Inflammatory macrophage treated with lipopolysaccharide for 1 hour (primary cell): ENCODE measurements at regions not wholly inside any gene's neighbourhood (a gene's known extent, or its start where the extent isn't known, plus 50 kb on each side); places are given as distances from the start of the nearest gene placed in this dataset.

Experiments
- DNase-seq, 2 donors: peaks; one replicate each; pipeline ENCODE4 v3.0.0-alpha.2; 2020 to 2022

DNA sequence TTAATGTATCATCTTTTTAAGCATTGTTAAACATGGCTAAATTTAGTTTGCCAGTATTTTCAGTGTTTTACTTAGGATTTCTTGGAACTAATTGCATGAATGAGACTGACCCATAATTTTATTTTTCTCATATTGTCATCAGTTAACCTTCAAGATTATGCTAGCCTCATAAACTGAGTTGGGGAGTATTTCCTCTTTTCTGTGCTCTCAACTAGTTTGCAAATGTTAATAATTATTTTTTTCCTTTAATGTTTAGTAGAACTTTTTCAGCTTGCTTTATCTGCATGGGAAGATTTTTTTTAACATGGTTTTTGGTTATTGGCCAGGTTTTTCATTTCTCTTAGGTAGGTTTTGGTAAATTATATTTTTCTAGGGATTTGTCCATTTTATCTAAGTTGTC, 235.4 kb upstream of the SESN3 start:
- no peak for DNase-seq

DNA sequence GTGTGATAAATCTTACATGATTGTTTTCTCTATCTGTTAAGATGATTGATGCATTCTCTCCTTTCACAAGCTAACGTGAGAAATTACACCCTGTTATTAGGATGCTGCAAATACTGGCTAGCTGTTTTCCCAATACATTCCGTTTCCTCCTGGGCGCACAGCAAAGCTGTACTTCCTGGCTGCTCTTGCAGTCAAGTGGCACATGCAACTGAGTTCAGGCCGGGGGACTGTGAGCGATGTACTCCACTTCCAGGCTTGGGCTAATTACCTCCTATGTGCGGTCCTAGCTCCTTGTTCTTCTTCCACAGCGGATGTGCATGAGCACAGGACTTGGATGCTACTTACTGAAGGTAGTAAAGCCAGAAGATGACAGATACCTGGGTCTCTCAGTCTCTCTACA, 234.9 kb upstream of the SESN3 start:
- no peak for DNase-seq

DNA sequence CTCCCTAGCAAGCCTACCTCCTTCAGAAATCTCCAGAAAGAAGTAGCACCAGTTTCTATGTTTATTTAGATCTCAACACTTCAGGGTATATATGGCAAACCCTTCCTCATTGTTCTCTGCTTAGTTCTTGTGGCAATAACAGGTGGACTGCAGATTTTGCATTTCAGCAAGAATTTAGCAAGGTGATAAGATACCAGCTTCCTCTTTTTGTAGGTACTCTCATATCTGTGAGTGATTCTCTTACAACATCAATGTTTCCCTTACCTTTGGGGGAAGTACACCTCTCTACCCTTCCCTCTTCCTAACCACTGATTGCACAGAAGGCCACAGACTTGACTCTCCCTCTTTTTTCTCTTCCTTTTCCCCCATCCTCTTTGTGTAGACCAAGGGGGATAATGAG, 230.9 kb upstream of the SESN3 start:
- DNase-seq: no peak

DNA sequence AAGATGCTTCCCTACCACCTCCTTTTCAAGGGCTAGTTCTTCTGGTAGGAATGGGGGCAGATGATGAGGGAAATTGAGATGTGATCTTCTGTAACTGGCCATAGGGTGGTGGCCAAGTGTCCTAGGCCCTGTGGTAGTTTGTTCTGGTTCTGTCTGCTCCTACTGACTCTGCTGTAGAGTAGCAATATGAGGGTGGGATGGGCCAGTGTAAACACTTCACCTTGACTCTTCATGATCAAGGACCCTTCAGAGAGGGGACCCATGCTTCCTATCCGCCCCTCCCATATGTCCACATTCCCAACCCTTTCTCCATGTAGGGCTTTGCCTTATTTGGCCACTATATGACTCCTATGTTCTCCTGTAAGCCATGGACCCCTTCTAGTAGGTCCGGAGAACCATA, 230.3 kb upstream of the SESN3 start:
- no peak for DNase-seq

DNA sequence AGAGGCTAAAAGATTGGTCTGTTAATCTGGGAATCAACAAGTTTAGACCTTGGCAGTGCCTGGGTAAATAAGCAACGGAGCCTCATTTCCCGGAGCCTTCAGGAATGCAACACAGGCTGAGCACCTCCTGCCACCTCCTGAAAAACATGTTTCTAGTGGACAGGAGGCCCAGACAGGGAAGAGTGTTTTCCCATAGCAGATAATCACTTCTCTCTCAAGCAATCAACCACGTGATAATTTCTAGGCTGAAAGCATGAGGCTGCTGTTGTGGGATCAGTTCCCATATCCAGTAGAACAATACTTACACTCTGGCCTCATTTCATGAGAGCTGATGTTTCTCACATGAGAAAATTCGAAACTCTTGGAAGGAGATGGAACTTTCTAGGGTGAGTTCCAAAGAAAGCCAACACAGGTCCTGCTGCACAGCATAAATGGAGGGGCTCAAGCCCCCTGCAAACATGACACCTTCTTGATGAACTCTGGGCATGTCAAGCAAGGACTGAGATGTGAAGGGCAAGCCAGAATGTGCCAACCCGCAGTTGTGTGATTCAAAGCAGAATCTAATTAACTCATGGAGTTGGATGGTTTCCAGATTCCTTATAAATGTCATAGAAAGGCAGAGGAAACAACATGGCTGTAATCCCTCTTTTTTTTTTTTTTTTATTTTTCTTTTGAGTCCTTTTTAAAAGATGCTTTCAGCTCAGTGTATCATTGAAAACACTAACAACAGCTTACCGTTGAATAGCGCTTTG, 228.5 kb upstream of the SESN3 start:
- no peak for DNase-seq

DNA sequence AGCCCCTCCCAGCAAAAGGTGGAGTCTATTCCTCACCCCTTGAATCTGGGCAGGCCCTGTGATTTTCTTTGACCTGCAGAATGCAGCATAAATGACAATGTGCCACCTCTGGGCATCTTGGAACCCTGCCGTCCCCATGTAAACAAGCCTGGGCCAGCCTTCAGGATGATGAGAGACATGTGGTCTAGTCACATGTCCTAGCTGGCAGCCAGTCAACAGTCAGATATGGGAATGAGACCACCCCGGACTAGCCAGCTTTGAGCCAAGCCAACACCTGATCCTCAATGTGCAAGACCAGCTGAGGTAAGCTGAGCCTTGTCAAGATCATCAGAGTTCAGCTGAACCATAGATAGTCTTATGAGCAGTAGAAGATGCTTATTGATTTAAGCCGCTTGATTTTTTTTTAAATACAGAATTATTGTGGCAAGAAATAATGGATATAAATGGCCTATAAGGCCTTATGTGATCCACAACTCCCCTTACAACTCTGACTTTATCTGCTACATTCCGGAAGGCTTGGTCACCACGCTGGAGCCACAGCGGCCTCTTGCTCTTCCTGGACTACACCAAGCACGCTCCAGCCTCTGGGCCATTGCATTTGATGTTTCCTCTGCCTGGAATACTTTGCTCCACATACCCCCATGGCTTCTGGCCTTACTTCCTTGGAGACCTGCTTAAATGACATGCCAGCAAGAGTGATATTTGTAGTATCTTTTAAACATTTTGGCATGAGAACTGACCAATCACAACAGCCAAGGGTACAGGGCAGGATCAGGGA, 225.9 kb upstream of the SESN3 start:
- no peak for DNase-seq

DNA sequence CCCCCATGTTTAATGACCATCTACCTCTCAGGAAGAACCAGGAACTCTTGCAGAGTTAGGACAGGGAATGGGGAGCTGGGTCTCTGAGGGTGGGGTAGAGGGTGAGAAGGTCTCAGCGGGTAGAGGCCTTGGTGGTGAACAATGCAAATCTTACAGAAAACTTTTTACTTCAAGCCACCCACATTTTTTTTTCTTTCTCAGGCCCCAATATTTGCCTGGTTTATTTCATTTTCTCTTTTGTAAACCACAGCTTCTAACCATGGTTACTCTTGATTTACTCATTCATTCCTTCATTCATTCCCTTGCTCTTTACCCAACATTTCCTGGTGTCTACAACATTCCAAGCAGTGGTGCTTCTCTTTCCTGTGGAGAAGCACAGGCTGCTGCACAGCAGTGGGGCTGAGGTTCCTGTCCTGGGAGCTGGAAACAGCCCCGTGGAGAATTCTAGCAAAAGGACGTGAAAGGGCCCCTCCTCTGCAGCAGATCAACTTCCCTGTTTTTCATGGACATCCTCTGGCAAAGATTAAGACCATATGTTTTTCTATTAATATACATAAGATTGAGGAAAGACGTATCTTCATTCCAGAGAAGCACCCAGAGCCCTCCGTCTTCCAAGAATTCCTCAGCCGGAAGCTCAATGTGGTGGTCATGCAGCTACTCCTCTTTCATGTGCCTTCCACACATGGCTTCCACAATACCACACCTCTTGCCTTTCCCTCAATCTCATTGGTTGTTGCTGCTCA, 224.4 kb upstream of the SESN3 start:
- DNase-seq: no peak

DNA sequence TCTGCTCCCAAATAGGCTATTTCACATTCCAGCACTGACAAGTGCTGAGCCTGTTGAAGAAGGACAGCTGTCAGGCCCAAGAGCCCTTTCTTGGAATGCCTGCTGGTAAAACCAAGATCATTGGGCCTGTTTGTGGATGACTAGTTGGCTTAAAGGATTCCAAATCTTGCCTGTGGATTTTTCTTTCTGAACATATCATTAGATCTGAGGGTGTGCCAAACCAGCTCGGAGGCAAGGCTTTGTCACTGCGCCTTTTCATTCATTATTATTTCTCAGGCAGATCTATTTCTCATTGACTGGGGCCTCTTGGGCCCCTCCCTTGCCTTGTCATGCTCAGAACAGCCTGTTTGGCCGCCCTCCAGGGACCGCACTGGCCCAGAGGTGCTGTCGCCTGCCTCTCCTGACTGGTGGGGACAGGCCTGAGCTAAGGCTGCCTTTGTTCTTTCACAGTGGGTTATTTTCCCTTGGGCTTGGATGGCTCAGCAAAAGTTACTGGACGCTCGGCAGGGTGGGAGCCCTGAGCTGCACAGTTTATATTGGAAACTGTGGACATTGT, 222.7 kb upstream of the SESN3 start:
- DNase-seq: no peak

DNA sequence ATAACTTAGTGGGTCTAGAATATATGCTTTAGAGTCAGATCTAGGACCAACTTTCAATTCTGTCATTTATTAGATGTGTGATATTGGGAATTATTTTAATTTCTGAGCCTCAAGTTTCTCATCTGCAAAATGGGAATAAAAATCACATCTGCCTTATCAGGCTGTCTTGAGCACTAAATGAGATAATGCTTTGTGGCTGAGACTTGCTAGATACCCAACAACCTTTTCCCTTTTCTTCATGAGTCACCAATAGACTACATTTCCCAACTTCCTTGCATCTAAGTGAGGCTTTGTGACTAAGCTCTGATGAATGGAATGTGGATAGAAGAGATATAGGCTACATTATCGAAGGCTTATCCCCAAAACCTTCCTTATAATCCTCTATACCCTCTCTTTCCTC, 220.7 kb upstream of the SESN3 start:
- peak; percentile 52 to 57 for DNase-seq

DNA sequence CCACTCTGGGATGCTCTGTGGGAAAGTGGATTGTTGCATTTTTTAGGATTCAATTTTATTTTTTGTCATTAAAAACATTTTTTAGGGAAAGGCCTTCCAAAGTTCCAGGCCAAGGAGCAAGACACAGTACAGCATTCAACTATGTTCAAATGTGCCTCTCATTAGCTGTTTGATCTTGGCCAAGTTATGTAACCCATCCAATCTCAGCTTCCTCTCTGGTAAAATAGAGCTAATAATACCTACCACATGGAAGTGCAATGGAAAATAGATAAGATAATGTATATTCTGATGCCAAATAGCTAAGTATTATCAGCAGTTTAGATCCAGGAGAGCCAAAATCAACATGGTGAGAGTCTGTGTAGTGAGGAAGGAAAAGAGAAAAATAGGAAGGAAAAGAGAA, 220.3 kb upstream of the SESN3 start:
- DNase-seq: no peak

DNA sequence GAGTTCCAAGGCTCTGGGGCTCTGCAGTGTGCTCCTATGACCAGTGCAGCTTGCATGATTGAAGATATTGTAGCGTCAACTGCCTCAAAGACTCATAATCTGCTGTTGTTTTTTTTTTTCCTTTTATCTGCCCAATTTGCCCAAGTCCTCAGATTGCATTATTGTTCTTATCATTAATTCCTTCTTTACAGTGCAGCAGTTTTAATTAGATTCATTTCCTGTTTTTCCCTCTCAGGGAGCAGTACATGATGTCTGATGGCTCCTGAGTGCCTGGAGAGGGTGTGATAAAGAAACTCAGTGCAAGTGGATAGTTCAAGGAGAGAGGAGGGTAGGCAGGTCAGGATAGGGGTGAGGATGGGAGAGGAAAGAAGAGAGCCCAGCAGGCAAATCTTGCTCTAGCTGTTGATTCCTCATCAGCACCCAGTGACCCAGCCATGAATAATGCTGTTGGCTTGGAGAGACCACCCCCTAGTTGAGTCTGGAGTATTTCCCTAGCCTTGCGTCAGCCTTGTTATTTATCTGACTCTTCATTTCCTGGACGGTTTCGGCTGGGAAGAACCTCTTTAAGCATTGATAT, 219.6 kb upstream of the SESN3 start:
- no peak for DNase-seq

DNA sequence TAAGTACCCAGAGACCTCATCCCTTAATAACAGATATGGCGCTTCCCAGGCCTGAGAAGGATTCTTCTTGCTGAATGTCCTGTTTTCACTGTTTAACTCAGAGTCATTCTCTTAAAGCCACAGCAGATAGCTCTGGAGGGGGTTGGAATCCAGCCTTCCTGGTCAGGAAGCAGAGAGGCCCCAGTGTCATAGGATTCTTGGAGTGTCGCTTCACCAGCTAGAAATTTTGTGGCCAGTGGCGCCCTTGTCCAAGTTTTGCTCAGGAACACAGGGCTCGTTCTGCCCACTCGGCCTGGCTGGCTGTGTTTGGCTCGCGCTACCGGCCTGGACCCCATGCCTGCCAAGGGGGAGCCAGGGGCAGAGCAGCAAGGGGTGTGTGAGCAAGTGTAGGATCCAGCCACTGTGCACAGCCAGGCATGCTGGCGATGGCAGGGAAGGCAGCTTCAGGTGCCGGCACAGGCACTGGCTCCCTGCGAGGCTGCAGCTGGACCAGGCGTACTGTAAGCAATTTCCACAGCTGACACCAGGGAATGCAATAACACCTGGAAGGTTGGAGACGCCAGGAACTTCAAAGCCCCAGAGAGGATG, 214.8 kb upstream of the SESN3 start:
- DNase-seq: no peak

DNA sequence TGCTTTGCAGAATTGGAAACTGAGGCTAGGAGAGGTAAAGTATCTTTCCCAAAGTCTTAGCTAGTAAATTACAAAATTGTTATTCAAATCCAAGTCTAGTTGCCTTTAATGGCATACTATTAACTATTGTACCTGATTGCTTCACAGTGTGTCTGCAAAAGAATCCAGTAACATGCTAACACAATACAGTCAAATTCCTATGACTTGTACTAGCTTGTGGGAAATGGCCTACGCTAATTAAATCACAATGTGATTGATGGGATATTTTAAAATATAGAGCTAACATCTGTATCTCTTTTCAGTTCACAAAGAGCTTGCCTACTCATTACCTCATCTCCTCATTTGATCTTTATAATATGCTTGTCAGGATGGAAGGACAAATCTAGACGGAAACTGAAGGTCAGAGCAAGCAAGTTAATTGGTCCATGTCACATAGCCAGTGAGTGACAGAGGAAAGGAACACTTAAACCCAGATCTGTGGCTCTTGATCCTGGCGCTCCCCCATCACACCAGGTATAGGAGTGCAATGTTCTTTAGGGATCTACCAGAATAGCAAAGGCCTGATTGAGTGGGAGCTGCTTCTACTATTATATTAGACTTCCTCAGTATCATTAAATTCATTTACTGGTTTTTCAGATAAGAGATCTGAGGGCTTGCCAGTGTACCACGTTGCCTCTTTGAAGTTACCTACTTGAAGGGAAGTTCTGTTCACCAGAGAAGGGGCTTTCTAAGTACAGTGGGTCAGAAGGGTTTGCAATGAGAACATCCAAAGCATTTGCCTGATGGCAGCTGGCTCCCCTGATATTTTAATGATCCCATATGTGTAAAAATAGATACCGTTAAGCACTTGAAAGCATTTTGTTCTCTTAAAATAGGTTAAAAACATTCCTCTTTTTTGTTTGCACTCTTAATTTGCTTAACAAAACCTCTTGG, 213.6 kb upstream of the SESN3 start:
- no peak for DNase-seq

DNA sequence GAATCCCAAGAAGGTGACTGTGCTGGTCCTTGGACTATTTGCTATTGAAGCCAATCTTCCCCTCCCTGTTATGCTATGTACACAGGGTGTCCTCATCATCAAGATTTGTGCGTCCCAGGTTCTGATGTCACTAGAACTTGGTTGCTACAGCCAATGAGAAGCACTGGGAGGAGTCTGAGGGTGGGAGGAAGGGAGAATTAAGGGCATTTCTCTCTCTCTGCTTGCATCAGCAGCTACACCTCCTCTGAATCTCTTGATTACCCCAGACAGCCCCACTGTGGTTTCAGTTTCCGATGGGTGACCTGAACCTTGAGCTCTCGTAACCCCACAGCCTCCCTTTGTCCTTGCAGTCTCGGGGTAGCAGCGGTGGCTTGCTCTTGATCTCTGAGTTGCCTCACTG, 212.4 kb upstream of the SESN3 start:
- DNase-seq: peak in 1 of 2 donors; percentile 9

DNA sequence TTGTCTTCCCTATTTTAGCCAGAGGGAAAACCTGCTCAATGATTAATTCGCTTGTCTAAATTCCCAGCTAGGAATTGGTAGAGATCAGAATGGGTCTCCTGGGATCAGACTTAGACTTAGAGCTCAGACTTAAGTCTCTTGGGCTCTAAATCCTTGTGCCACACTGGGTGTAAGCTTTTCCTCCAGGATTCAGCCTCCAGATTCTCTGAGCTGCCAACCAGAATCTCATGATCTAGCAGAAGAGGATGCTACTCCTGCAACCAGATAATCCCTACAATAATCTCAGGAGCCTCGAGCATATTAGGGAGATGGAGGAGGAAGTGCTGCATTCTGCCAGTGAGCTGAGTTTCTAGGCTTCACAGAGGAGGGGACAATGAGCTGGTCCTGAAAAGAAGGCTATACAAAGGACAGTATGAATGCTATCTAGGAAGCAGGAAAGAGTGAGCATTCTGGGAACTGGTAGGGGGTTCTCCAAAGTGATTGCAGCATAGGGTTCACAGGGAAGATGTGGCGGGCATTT, 211.6 kb upstream of the SESN3 start:
- DNase-seq: no peak

DNA sequence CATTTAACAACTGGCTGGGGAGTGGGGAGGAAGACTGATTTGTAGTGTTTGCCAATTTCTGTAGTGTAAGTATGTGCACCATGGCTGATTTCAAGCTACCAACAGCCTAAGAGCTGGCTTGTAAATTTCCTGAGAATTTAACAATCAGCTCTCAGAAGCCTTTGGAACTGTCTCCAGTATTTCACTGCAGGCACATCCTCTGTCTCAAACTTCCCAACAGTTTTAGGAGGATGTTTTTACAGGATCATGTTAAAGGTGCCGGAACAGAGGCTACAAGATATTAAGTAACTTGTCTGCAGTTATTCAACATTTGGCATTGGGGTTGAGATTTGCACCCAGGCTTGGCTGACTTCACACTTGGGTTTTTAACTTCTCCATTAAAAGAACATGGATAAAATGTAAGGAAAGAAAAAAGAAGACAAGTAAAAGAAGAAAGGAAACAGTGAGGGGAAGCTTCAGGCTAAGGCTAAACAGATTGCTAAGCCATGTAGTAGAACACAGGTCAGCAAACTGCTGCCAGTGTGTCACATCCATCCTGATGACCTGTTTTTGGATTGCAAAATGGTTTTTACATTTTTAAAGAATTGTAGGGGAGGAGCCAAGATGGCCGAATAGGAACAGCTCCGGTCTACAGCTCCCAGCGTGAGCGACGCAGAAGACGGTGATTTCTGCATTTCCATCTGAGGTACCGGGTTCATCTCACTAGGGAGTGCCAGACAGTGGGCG, 204.8 kb upstream of the SESN3 start:
- no peak for DNase-seq

DNA sequence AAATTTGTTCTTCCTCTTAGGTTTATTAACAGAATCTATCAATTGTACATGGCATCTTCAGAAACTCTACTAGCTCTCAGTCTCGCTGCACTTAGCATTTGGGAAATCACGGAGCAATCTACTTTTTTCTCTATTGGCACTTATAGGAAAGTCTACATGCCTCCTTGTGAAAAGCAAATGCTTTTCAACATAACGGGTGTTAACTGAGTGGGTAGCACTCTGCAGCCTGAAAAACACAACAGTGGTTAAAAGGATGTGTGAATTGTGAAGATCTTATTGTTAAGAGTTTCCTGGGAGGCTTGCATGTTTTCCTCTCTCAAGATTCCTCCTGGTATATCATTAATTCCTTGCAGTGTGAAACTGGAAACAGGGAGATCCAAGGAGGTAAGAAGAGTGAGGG, 204.2 kb upstream of the SESN3 start:
- no peak for DNase-seq

DNA sequence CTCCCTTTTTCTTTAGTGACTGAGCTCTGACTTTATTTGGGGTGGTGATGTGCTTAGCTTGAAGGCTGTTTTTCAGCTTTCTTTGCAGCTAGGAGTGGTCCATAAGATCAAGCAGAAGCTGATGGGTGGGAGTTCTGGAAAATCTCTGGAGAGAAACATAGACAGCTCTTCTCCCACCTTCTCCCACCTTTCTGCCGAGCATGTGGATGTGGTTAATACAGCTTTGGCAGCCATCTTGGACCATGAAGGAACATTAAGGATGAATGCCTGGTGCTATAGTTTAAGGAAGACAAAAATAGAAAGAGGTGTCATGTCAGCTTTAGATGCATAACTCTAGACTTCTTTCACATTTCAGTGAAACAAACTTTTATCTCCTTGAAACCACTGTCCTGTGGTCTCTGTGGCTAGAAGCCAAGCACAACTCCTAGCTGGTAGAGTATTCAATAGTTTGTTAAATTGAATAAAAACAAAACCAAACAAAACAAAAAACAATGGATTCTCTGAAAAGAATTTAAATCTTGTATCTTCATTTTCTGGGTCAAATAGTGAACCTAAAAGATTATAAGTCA, 203.6 kb upstream of the SESN3 start:
- no peak for DNase-seq

DNA sequence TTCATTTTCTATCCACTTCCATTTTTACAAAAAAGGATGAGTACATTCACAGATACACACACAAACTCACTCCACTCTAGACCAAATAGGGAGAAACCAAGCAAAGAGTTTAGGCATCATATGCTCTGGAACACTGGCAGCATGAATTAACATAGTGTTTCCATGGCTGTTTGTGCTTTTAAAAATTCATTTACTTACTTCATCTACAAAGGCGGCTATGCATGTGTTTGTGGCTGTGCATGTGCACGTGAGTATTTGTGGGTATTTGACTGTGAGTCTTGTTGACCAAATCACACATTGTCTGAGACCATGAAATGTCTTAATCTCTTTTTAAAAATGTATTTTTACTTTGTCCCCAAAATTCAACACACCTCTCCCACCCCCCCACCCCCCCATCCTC, 203.0 kb upstream of the SESN3 start:
- no peak for DNase-seq
